AG04449 (cell line): ENCODE measurements at regions not wholly inside any gene's neighbourhood (a gene's known extent, or its start where the extent isn't known, plus 50 kb on each side); places are given as distances from the start of the nearest gene placed in this dataset.

Experiments
- CTCF ChIA-PET: fragments of 350-600 bp; formaldehyde crosslinking; extraction: SDS; loops from one replicate; lab custom pipeline; 2021; ENCODE audit warnings: antibody characterized with exemption; lab: Yijun Ruan, JAX
- POLR2A ChIA-PET: fragments of 400-600, 350-600 bp; formaldehyde crosslinking; extraction: SDS; loops from one replicate; lab custom pipeline; 2020; ENCODE audit warnings: antibody characterized with exemption, inconsistent platforms; lab: Yijun Ruan, JAX
- DNase-seq: peaks from one replicate; pipeline ENCODE4 v3.0.0-alpha.2; 2010; ENCODE audit warnings: low read depth, low spot score
- H3K4me3 ChIP-seq: 2 replicates; pipeline ENCODE4 v1.5.1; 2011; ENCODE audit warnings: low read depth, mild to moderate bottlenecking, control low read depth, low read length
- CTCF ChIP-seq: IDR thresholded peaks from one replicate; pipeline ENCODE4 v1.5.1; 2011; ENCODE audit warnings: mild to moderate bottlenecking, moderate library complexity, low read length, control low read depth, inconsistent platforms; ENCODE audit not compliant: insufficient read depth; ENCODE audit errors: missing control alignments

GRCh38 chr10:25797888-25798429 is 136.1 kb upstream of the MYO3A start:
- no peak for DNase-seq
- H3K4me3 ChIP-seq: no peak overlapping the region
- CTCF ChIA-PET: no interaction called here
- POLR2A ChIA-PET: no interaction called here
- TF ChIP-seq CTCF: no peak

- no peak overlapping the region for H3K4me3 ChIP-seq
- CTCF ChIA-PET: no interaction called here
- no peak for DNase-seq
- POLR2A ChIA-PET: no interaction called here
- no peak for TF ChIP-seq CTCF
Observed at GRCh38 chr10:25804505-25804904, 129.5 kb upstream of the MYO3A start.

- POLR2A ChIA-PET: no interaction called here
- no peak for DNase-seq
- CTCF ChIA-PET: no interaction called here
- no peak for TF ChIP-seq CTCF
- H3K4me3 ChIP-seq: no peak overlapping the region
Observed at GRCh38 chr10:25805986-25806385, 128.0 kb upstream of the MYO3A start.

- no peak for TF ChIP-seq CTCF
- ChIA-PET POLR2A (no interaction called here), CTCF (no interaction called here)
- no peak overlapping the region for H3K4me3 ChIP-seq
- no peak for DNase-seq
Observed at GRCh38 chr10:25808372-25808771, 125.7 kb upstream of the MYO3A start.

GRCh38 chr10:25811052-25811685 is 122.9 kb upstream of the MYO3A start:
- POLR2A ChIA-PET: no interaction called here
- TF ChIP-seq CTCF: no peak
- DNase-seq: no peak
- CTCF ChIA-PET: no interaction called here
- H3K4me3 ChIP-seq: no peak overlapping the region

- ChIA-PET POLR2A (no interaction called here), CTCF (no interaction called here)
- no peak for DNase-seq
- TF ChIP-seq CTCF: no peak
- H3K4me3 ChIP-seq: no peak overlapping the region
Observed at GRCh38 chr10:25813511-25813910, 120.5 kb upstream of the MYO3A start.
